NCI-H82 treated with DMSO at 0.1 percent for 48 hours (cell line): ENCODE measurements at regions not wholly inside any gene's neighbourhood (a gene's known extent, or its start where the extent isn't known, plus 50 kb on each side); places are given as distances from the start of the nearest gene placed in this dataset.

Experiments
- DNase-seq: peaks from one replicate; lab custom pipeline; 2025; ENCODE audit not compliant: unreplicated experiment; lab: John Stamatoyannopoulos, UW

DNA sequence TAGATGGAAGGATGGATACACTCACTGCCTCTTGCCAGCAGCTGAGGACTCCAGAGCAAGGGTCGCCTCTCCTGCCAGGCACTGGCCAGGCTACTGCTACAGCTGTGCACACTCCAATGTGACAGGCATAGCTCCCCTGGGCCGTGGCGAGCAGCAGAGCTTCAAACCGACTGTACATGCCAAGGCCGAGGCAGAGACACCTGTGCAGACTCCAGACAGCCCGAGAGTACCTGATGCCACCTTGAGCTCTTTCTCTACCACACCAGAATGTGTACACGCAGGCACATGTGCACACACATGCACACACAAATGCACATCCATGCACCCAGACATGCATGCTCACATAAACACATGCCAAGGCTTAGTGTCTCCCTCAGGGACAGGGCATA is 508.3 kb upstream of the MYT1L start:
- no peak for DNase-seq

DNA sequence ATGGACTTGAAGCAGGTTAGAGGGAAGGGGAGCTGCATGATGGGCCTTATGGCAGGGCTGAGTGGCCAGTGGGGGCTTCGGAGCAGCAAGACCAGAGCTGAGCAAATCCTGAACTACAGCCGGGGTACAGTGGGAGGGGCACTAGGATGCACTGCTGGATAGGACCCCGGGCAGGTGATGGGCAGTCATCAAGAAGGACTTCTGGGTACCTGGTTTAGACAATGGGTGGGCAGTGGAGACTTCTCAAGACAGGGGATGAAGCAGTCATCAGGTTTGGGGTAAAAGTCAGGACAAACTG is 507.4 kb upstream of the MYT1L start:
- no peak for DNase-seq

DNA sequence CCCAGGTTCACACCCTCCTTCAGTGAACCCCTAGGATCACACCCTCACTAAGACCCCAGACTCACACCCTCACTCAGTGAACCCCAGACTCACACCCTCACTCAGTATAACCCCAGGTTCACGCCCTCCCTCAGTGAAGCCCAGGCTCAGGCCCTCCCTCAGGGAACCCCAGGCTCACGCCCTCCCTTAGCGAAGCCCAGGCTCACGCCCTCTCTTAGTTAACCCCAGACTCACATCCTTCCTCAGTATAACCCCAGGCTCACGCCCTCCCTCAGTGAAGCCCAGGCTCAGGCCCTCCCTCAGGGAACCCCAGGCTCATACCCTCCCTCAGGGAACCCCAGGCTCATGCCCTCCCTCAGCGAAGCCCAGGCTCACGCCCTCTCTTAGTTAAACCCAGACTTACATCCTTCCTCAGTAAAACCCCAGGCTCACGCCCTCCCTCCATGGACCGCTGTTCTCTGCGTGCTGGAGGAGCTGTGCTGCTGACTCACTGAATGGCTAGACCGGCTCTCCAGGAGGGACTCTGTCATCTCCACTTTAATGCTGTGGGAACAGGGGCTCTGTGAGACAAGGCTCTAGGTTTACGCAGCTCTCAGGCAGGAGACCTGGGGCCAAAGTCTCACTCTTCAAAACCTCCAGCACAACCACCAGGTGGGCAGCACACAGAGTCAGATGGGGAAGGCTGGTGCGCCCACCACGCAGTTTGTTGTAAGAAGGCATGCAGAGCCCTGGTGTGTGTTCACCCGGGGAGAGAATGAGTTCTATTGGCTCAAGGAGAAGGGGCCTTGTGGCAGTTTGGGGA is 506.9 kb upstream of the MYT1L start:
- DNase-seq: no peak

DNA sequence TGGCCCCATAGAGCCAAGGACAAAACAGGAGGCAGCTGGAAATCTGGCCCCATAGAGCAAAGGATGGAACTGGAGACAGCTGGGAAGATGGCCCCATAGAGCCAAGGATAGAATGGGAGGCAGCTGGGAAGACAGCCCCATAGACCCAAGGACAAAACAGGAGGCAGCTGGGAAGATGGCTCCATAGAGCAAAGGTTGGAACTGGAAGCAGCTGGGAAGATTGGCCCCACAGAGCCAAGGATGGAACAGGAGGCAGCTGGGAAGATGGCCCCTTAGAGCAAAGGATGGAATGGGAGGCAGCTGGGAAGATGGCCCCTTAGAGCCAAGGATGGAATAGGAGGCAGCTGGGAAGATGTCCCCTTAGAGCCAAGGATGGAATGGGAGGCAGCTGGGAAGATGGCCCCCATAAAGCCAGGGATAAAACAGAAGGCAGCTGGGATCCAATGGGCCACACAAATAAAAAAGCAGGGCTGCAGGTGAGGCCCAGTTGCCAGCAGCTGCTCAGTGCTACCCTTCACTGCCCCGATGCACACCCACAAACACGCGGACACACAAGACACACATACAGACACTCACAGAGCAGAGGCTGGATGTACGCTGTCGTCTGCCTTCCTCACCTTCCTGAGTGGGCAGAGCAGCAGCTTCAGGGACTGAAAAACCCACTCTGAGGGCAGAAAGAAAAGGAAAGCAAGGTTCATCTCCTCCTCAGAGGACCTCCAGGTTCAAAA is 505.4 kb upstream of the MYT1L start:
- DNase-seq: no peak

DNA sequence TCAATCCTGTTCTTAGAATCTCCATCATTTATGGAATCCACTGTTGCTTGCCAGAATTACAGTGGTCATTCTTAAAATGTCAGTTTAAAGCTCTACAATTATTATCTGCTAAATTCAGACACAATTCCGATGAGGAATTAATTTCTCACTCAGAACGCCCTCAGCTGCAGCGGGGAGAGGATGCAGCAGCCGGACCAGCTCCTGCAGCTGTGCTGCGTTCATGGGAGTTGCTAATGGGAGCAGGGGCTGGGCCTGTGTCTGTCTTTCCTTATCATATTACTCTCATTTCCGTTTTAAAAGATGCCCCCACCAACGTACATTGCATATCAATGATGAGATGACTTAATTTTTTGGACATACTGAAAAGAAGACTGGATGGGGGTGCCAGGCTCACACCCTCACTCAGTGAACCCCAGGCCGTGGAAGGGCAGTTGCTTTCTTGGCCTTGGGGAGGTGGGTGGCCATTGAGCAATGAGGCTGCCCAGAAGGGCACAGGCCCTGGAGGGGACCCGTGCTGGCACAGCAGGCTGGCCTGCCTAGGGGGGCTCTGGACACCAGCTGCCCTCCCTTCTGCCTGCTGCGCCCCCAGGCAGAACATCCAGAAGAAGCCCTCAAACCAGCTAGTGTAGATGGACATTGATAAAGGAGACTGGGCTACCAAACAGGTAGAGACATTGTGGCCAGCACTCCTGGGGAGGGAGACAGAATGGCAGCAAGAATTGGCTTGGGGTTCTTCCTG is 503.6 kb upstream of the MYT1L start:
- no peak for DNase-seq

DNA sequence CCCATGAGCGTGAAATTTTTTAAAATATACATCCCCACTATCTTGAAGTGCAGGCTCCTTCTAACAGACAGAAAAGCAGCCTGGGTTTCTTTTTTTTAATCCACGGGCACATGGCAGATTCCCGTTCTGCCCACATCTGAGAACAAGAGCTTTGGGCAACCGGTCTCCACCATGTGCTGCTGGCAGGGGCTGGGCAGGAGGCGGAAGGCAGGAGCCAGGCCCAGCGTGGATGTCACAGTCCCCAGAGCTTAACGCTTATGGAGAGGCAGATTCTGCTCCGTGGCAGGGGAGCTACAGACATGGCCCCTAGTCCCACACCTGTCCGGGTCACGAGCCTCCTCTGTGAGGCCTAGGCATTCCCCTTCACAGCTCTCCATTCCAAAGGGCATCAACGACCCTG is 503.0 kb upstream of the MYT1L start:
- DNase-seq: no peak

DNA sequence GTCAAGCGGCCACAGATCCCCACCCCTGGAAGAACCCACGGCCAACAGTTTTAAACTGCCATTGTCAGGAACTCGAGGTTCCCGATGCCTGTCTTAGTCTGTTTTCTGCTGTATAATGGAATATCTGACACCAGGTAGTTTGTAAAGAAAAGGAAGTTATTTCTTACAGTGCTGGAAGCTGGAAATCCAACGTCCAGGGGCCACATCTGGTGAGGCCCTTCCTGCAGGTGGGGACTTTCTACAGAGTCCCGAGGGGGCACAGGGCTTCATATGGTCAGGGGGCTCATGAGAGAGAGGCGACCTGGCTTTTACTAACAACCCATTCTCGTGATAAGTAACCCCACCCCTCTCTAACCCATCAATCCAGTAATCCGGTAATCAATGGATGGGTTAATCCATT is 501.6 kb upstream of the MYT1L start:
- no peak for DNase-seq

DNA sequence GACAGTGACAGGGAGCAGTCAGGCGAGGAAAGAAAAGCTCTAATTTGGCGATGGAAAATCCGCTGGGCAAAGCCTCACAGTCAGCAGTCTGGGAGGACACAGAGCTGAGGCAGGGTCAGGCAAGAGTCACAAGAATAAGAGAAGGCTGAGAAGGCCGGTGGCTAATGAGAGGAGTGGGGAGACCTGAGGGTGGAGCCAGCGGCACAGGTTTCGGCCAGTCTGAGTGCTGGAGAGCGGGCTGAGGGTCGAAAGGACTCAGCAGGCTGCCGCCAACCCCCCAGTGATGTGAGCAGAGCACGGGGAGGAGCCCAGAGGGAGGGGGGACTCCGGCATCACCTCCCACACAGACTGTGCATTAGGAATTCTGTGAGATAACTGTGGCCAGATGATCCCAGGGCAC is 500.6 kb upstream of the MYT1L start:
- no peak for DNase-seq

DNA sequence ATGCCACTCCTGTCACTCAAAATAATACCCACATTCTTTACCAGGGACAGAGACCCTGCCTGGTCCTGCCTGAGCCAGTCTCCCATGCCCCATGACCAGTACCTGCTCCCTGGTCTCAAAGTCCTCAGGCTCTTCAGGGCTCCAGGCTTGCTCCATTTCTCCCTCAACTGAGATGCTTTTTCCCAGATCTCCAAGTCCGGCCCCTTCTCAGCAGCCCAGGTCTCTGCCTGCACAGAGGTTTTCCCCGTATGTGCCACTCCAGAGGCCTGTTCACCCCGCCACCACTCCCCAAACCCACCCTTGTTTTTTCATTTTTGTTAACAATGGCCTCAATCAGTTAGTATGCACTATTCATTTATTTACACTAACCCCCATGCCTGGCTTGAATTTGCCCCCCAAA is 499.5 kb upstream of the MYT1L start:
- DNase-seq: no peak

DNA sequence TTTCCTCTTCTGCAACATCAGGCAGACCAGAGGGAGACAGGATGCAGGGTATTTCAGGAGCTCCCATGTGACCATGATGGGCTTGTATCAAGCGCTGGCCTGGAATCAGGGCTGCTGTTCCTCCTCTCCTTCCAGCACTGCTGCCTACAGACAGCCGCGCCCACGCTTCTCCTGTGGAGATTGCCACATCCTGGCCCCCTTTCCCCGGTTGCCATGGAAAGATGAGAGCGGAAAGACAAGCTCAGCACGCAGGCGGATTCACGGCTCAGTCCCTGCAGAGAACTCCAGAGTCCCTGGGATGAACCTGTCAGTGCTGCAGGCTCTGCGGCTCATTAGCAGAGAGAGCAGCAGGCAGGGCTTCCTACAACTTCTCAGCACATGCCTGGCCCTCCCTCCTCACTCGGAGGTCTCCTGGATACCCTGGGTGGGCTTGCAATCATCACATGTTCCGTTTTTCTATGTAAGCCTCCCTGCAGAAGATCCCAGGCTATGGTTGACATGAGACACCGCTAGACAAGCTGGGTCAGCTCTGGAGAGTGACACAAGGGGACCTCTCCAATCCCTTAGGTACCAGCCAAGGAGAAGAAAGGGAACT is 497.8 kb upstream of the MYT1L start:
- no peak for DNase-seq

DNA sequence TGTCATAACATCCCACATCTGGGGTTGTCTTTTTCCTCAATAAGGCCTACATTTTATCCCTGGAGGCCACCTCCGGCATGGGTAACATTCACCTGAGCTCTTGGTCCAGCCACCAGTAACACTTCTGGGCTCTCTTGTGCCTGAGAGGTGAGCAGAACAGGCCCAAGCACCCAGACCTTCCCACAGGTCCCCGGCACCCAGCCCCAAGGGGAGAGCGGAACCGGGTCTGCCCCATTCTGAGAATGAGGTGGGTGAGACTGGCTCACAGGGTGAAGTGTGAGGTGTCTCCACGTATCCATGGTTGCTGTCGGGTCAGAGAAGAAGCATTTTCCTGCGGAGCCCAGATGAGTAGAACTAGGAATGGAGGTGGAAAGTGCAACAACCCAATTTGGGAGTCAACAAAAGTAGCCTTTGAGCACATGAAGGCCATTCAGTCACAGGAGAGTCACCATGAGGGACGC is 496.7 kb upstream of the MYT1L start:
- DNase-seq: no peak

DNA sequence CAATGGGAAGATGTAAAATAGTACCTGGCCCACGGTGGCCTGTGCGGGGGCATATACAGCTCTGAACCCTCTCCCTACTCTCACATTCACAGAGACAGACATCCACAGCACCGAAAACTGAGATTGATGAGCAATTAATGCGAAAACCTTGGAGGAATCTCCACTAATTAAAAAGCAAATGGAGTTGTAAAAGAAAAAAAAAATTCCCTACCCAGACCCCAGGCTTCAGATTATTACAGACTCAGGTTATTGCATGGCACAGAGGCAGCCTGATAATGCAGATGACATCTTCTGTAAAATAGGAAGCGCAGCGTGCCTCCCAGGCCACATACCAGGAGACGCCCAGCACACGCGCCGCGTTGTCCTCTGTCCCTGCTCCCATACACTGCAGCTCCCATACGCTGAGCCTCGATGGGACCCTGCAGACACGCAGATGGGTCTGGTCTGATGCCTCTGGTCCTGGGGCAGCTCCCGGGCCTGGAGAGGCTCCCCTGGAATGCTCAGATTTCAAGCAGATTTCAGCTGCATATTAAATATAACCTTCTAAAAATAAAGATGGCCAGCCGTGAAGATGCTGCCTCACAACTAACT is 496.1 kb upstream of the MYT1L start:
- DNase-seq: no peak

DNA sequence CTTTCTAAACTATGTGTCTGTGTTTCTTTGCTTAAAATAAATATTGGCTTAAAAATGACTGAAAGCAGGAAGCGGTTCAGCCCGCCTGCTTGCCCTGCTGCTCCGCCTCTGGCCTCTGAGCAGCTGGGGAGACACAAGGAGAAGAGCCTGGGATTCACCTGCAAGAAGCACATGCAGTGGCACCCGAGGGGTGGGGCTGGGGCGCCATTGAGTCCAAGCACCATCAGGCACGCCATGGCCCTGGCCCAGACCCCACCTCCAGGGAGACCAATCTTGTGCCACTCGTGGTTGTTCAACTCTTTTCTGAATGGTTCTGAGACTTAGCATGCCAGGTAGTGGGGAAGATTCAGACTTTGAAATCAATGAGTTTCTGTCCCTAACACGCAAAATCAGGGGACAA is 495.5 kb upstream of the MYT1L start:
- no peak for DNase-seq

DNA sequence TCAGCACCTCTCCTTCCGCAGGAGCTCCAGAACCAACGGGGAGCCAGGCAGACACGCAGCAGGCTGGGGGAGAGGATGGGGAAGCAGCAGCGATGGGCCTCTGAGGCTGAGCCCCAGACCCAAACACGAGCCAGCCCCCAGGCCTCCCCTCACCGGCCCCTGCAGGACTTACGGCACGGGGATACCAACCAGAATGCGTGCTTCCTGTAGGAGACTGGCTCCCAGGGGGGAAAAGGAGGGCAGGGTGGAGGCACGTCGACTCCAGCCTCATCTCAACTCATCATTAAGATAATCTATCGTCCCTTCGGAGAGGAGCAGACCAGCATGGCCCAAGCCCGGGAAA is 495.1 kb upstream of the MYT1L start:
- no peak for DNase-seq

DNA sequence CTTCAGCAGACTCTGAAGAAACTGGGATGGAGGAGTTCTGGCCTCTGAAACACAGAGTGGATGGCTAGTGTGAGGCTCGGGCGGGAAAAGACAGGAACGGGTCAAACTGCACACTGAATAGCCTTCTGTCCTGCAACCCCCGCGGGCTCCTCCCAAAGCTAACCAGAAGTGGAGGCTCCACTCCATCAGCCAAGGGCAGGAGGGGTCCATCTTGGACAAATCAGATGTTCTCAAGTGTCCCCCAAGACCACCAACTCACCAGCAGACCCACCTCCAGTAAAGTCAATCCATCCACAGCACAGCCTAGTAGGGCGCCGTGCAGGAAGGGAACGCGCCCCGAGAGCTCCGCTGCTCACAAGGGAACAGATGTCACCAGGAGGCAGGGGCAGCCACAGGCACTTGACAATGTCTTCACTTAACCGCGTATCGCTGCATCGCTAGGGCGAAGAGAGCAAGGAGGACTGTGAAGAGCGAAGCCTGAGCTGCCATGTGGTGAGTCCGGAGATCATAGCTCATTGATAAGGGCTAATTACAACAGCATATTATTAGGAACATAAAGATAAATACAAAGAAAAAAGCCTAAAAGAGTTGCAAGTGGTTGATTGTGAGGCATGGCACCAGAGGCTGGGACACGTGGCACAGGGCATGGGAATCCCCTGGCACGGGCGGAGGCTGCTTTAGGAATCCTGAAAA is 494.6 kb upstream of the MYT1L start:
- no peak for DNase-seq

DNA sequence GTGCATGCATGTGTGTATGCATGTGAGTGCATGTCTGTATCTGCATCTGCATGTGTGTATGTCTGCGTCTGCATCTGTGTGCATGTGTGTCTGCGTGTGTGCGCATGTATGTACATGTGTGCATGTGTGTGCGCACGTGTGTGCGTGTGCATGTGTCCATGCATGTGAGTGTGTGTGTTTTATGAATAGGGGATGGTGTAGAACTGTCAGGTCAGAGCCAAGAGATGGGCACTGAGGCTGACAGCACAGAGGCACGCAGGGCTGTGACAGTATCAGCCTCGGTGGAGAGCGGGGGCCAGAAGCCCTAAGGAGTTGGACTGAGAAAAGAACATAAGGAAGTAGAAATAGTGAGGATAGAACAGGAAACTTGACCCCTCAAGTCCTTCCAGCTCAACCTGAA is 494.0 kb upstream of the MYT1L start:
- no peak for DNase-seq

DNA sequence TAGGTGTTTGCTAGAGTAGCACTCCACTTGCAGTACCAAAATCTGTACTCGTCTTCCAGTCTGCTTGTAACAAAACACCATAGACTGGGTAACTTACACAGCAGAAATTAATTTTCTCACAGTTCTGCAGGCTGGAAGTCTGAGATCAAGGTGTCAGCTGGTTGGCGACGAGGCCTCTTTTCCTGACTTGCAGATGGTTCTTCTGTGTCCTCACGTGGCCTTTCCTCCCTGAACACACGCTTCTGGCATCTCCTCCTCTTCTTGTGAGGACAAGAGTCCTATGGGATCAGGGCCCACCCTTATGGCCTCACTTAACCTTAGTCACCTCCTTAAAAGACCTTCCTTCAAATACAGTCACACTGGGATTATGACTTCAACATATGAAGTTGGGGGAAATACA is 493.5 kb upstream of the MYT1L start:
- DNase-seq: no peak

DNA sequence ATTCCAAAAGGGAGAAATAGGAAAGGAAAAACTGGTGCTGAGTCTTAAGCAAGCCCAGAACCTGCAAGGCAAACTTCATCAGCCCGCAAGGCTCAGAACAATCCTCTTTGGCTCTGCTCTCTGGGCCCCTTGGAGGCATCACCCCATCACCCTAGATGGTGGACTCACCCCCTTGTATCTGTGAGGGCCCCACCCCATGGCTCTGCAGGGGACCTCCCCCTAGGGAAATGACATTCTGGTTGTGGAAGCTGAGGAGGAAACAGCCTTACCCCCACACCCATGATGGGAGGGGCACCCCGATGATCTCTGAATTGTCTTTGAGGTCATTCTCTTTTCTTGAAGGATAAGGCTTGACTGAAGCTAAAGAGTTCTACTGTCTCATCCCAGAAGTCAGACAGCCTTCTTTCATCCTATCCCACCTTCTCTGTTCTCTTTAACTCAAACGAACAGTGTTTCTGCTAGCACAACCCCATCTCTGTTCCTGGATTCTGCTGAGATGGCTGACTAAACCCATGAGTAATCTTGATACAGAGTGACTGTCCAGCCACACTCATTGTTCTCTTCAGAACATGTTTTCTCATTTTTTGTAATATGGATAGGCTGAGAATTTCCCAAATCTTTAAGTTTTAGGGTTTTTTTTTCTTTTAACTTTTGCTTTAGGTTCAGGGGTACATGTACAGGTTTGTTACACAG is 492.1 kb upstream of the MYT1L start:
- no peak for DNase-seq

DNA sequence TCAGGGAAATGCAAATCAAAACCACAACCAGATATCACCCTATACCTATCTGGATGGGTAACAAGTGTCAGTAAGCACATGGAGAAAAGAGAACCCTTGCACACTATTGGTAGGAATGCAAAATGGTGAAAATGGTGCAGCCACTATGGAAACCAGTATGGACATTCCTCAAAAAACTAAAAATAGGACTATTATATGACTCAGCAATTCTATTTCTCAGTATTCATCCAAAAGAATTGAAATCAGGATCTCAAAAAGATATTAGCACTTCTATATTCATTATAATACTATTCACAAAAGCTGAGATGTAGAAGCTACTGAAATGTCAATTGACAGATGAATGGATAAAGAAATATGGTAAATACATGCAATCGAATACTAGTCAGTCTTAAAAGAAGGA is 491.1 kb upstream of the MYT1L start:
- no peak for DNase-seq

DNA sequence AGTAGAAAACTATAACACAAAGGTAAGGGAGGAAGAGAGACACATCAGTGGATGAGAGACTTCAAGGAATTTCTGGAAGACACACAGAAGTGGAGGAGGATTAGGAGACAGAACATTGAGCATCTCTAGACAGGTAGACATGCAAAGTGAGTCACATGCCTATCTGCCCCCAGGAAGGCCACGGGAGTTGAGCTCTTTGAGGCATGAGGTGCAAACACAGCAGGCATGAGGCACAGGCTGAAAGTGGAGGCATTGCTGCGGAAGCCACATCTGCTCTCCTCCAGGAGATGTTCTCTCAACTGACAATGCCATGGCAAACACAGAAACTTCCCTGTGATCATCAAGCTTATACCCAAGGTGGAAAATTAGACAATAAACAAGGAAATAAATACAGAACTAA is 481.6 kb upstream of the MYT1L start:
- no peak for DNase-seq
